ENCODE measurements at regions not wholly inside any gene's neighbourhood (a gene's known extent, or its start where the extent isn't known, plus 50 kb on each side); places are given as distances from the start of the nearest gene placed in this dataset.
"Not testable (repeated sequence)": the region's sequence is repeated elsewhere in the genome, so short reads cannot be mapped to it uniquely, and the experiment has no call there.

DNA sequence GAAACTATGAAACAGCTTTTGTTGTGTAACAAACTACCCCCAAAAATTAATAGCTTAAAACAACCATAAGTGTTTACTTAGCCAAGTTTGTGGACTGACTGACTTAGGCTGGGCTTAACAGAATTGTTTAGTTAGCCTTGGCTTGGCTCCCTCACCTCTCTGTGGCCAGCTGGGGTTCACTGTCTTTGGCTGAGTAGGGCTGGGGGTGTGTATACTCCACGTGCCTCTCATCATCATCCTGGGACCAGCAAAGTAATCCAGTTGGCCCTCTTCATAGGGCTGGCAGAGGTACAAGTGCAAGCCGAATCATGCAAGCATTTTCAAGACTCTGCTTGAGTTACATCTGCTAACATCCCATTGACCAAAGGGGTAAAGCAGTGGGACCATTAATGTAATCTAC, 252.3 kb downstream of the BRINP2 start:
- no peak for DNase-seq (ENCODE audit: low read depth)

DNA sequence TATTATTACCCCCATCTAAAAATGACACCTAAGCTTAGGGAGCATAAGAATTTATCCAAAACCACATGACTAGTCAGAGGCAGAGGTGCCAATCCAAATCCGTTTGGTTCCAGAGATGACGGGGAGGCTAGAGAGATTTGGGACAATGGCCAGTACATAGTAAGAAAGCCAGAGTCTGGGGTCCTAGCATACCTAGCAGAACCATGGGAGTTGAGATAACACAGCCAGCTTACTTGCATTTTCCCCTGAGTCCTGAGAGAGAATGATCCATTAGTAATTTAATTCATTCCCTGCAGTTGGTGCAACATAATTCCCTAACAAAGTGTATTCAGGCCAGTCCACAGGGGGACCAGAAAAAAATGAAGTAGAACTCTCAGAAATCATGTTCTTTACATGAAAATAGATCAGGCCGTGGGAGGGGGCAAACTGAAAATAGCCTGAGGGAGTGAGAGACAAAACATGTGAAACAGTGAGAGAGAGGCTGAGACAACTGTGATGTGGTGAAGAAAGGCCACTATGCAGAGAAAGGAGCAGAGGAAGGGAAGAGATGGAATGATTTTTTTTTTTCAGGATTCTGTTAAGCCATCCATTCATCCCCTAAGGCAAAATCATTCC, 243.3 kb downstream of the BRINP2 start:
- no peak for DNase-seq (ENCODE audit: low read depth)

DNA sequence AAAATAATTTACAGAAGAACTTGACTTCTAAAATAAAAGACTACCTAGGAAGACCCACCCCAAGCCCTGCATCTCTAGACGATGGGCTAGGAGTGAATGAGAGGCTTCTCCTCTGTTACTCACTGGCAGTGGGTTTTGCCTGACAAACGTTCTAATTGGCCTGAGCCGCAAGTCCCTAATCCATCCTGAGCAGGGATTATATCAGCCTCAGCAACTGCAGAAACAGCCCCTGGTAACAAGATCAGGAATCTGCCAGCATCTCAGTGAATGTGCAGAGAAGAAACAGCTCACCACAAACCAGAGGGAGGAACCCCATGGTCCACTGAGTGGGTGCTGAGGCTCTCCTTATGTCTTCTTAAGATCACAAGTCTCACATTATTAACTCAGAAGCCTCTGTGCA, 240.6 kb downstream of the BRINP2 start:
- no peak for DNase-seq (ENCODE audit: low read depth)

DNA sequence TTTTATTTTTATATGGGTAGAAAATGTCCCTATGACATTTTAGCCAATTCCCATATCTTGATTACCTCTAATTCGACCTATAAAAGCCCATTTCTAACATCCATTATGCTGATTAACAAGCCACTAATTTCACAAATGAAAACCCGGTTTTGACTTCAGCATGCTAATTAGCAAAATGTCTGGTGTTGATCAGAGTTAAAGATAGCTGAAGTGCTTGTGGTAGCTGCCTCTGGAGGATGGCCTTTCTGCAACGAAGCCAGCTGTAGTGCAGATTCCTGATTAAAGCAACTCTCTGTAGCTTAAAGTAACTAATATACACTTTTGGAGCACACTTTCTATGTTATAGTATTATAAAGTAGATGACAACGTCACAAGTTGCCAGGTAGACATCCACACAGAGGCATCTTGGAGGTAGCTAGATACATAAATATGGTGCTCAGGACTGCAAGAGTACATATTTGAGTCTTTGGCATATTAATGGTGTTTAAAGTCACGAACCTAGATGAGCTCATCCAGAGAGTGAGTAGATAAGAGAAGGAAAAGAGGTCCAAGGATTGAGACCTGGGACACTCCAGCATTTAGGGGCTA, 239.5 kb downstream of the BRINP2 start:
- DNase-seq (ENCODE audit: low read depth) = no peak

DNA sequence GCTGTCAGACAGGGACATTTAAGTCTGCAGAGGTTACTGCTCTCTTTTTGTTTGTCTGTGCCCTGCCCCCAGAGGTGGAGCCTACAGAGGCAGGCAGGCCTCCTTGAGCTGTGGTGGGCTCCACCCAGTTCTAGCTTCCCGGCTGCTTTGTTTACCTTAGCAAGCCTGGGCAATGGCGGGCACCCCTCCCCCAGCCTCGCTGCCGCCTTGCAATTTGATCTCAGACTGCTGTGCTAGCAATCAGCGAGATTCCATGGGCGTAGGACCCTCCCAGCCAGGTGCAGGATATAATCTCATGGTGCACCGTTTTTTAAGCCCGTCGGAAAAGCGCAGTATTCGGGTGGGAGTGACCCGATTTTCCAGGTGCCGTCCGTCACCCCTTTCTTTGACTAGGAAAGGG, 235.6 kb downstream of the BRINP2 start:
- DNase-seq (ENCODE audit: low read depth) = not testable (repeated sequence)

DNA sequence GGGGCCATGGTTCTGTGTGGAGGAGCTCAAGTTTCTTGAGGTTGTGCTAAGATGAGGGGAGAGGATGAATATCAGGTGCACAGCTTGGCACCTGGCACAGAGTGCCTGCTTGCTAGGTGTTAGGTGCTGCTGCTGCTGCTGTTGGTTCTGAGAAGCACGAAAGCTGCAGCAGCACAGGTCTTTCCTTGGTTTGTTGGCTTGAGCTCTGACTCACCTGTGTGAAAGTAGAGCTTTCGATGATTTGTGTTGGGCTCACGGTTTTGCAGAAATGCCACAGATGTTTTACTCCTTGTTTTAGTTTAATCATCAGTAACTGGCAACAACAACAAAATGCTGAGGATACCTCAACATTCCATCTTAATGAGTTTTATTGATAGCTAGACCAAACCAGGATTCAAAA, 221.6 kb downstream of the BRINP2 start:
- DNase-seq (ENCODE audit: low read depth) = no peak

DNA sequence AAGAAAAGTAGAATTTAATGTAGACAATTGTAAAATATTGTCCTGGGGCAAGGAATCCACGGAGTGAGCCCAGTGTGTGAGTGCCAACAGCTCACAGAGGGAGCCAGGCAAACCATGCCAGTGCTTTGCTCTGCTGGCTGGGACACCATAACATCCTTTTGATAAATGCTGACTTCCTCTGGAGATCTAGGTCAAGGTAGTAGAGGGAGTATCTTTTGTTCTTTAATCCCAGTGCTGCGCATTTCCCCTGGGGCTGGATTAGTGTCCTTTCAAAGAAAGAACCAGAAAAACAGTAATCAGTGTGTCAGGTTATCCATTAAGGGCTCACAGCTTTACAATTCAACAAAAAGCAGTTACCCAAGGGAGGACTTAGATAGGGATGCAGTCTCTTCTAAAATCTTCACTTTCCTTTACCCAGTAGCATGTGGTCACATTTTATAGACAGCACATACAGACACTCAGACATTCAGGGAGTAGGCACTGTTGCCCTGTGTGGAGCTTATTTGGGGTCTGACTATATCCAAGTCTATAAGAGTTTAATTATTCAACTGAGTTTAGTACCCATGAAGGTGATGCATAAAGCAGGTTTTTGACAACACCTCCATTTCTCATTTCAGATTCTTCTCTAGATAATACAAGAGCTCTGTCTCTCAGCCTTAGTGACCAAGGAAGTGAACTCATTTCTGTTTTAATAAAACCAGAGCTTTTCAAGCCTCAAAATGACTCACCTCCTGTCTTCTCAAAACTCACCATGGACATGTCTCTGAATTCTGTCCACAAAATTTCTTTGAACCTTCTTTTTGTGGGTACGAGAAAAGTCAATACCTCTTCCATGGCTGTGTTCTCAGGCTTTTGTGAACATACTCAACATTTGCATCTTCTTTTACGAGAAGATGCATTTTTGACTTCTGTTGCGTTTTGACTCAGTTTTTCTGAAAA, 215.3 kb downstream of the BRINP2 start:
- DNase-seq (ENCODE audit: low read depth) = no peak

DNA sequence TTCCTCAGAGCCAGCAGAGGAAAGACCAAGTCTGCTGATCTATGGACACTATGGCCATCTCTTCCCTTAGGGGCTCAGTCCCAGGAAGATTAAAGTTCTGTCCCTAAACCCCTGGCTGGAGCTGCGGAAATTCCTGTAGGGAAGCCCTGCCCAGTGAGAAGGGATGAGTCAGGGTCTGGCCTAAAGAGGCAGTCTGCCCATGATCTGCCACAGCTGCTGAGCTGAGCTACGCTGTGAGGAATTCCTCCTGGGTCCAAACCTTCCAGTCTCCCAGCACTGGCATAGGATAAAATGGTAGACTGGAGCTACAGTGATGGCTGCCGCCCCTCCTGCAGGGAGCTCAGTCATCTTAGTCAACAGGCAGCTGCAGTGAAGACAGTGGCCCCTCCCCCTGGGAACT, 213.7 kb downstream of the BRINP2 start:
- DNase-seq (ENCODE audit: low read depth) = no peak

DNA sequence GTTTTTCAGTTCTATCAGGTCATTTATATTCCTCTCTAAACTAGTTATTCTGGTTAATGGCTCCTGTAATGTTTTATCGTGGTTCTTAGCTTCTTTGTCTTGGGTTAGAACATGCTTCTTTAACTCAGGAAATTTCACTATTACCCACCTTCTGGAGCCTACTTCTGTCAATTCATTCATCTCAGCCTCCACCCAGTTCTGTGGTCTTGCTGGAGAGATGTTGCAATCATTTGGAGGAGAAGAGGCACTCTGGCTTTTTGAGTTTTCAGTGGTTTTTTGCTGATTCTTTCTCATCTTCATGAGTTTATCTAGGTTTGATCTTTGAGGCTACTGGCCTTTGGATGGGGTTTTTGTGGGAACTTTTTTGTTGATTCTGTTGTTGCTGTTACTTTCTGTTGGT, 213.0 kb downstream of the BRINP2 start:
- no peak for DNase-seq (ENCODE audit: low read depth)

DNA sequence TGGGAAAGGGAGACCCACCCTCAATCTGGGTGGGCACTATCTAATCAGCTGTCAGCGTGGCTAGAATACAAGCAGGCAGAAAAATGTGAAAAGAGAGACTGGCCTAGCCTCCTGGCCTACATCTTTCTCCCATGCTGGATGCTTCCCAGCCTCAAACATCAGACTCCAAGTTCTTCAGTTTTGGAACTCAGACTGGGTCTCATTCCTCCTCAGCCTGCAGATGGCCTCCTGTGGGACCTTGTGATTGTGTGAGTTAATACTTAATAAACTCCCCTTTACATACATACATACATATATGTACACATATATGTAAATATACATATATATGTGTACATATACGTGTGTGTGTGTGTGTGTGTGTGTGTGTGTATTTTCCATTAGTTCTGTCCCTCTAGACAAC, 207.1 kb downstream of the BRINP2 start:
- DNase-seq (ENCODE audit: low read depth) = no peak

DNA sequence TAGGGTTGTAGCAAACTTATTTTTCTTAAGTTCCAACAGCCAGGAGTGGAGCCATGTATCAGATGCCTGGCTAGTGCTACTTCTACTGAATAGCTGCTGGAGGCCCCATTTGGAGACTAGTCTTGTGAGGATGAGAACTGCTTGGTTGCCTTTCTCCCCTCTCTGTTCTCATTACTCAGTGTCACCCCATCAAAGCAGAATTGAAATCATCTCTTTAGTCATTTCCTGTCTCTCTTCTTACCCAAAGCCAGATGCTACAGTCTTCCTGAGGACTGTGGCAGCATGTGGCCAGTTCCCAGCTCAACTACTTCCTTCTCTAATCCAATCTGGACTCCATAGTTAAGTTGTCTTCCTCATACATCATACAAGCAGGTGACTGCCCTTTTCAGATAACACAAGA, 197.5 kb downstream of the BRINP2 start:
- DNase-seq (ENCODE audit: low read depth) = no peak

DNA sequence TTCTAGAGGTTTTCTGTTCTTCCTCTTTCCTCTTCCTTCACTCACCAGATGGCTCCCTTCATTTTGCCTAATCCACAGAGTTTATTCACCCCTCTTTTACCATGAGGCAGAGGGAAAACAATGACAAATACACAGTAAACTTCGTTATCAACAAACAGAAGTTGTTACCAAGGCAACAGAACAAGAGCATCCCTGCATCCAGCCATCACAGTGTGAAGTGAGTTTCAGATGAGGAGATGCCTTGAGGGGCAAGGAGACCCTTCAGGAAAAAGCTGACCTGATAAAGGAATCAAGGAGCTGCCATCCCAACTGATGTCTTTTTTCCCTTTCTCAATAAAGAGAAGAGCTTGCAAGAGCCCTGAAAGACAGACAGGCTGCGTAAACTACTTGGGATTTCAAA, 195.3 kb downstream of the BRINP2 start:
- no peak for DNase-seq (ENCODE audit: low read depth)

DNA sequence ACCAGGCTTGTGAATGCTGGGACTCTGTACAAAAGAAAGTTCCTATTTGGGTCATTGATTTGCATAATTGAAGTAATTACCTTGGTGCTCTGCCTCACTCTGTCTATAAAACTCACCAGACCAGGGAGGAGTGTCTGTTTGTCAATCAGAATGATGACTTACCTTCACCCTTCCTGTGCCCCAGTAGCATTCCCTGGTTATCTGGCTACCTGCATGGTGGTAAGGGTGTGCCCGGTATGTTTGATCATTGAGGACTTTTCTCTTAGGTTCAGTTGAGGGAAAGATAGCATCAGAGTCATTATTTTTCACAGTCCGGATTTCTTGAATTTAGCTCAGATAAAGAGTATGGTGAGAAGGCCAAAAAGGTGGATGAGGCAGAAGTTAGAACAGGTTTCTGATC, 190.0 kb downstream of the BRINP2 start:
- no peak for DNase-seq (ENCODE audit: low read depth)

DNA sequence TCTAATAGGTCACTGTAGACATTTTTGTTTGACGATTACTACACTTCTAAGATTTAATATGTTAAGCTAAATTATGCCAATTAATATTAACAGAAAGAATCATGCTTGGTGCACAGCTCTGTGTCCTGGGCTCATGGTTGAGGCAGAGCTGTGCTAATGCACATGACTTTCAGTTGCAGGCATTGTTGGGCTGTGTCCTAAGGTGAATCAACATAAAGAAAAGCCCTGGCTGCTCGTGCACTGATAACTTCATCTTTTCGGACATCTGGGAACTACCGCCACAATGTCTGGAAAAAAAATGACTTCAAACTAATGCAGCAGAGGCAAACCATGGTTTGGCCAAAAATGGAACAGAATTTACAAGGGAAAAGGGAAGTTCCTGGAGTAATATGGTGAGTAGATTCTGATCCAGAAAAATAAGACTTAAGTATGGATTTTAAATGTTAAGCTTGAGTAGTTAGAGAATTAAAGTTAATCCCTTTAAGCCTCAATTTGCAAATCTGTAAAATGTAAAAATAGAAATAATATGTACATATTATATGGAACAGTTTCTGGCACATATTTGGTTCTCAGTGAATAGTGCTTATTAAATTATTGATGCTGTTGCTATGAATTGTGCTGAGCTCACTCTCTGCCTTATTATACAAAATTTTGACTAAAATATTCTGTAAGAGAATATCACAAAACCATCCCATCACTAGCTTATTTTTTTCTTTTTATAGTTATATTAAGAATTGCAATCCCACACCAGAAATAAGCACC, 186.1 kb downstream of the BRINP2 start:
- DNase-seq (ENCODE audit: low read depth) = no peak

DNA sequence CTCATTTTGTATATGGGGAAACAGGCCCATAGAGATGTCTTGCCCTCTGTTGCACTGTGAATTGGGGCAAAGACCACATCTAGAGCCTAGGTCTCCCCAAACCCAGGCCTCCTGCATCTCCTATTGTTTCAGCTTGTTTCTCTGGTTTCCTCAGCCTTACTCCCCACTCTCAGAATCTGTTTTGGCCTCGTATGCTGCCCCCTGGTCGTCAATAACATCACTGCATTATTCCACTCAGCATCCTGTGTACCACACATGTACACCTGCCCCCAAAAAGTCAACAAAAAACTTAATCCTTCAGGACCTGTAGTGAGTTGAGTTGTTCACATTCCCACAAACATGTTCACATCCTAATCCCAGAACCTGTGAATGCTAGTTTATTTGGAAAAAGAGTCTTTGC, 184.8 kb downstream of the BRINP2 start:
- DNase-seq (ENCODE audit: low read depth) = peak; percentile 4

DNA sequence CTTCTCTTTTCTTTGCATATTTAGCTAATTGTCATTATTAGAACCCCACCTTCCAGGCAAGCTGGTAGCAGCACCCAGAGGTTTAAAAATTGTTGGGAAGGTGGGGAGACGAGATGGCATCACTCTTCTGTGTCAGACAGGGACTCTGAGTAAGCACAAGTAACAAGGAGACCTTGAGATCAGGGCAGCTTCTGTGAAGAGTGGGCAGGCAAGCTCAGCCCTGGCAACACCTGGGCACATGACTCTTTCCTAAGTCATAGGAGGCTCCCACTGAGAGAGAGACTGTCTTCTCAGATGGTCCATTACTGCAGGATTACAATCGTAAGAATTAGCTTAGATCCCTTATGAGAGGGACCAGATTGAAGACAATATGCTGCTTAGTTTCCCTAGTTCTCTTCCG, 183.5 kb downstream of the BRINP2 start:
- DNase-seq (ENCODE audit: low read depth) = no peak

DNA sequence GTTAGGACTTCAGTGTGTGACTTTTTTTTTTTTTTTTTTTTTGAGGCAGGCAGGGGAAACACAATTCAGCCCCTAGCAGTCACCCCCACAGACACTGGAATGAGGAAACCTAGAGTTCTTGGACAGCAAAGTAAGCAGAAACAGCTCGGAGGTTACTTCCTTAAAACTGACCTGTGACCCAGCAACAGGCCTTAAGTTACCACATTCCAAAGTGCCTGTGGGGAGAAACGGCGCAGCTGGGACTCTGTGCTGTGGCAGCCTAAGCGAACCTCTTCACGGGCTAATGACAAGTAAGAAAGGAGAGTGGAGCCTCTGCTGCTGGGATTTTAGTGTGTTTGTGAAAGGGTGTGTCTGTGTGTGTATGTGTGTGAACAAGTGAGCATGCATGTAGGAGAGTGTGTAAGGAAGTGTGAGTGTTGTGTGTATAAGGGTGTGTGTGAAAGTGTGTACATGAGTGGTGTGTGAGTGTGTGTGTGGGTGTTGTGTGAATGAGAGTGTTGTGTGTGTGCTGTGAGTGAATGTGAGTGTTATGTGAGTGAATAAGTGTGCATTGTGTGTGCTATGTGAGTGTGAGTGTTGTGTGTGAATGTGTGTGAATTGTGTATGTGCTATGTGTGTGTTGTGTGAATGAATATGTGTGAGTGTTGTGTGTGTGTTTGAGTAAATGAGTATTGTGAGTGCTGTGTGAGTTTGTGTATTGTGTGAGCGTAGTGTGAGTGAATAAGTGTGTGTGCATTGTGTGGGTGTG, 180.8 kb downstream of the BRINP2 start:
- DNase-seq (ENCODE audit: low read depth) = no peak

DNA sequence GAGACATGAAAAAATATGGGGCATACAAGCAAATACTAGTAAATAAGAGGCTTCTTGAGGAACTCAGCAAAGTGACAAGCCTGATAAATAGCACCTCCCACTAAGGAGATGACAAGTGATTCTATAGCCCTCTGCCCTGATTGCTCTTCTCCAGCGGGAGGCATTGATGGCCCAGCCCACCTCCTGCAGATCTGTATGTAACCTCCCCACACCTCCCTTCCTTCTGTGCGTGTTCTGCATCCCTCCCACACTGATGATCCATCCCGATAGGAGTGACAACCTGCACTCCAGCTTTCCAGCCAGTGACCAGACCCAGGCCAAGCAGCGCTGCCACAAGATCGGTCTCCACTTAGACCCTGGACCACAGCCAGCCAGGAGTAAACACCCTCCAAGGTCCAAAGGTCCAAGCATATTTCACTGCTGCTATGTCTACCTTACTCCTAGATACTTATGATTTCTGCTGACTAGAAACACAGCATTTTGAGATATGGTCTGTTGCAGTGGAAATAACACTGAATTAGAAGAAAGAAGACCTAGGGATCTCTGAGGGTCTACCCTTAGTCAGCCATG, 176.1 kb downstream of the BRINP2 start:
- DNase-seq (ENCODE audit: low read depth) = no peak

DNA sequence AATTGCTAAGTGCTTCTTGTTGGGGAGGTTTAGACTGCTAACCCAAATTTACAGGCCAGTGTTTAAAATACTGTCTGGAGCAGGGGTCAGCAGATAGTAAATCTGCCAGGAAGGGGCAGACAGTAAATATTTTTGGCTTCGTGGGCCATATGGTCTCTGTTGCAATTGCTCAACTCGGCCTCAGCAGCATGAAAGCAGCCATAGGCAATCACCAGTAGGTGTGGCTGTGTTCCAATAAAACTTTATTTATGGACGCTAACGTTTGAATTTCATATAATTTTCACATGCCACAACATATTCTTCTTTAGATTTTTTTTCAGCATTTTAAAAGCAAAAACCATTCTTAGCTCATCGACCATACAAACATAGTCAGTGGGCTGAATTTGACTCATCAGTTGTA, 172.7 kb downstream of the BRINP2 start:
- no peak for DNase-seq (ENCODE audit: low read depth)

DNA sequence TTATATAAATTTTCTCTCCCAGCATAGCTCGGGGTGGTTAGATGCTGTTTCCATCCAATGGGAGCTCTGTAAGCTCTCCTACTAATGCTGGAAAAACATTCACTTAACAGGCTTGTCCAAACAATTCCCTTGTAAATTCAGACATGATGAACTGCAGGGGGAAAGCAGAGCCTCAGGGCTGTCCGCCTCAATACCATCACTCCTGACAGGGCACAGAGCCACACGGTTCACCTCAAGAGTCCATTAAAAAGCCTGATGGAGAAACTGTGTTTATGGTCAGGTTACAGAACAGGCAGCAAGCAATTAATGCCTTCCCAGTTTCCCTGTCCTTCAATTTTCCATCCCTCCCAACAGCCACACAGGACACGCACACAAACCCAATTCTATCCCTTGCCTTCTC, 171.0 kb downstream of the BRINP2 start:
- DNase-seq (ENCODE audit: low read depth) = no peak

DNA sequence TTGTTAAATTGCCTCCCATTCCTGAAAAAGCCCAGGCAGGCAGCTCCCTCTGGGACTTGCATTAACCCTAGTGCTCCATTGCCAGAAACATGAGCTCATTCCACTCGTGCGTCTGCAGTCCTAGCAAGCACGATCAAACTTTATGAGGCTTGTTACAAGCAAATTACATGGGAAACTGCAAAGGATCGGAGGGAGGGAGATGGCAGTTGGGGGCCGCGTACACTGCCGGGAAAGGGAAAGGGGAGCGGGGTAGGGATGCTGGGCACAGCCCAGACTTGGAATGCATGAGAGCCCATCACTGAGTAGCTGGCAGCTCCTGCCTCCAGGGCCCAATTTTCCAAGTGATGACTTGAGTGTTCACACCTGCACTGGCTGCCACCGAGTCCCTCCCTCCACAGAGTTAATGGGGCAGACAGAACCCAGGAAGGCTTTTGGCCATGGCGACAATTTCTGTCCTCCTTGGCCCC, 169.9 kb downstream of the BRINP2 start:
- DNase-seq (ENCODE audit: low read depth) = no peak
